HUES64 (cell line): ENCODE measurements at regions not wholly inside any gene's neighbourhood (a gene's known extent, or its start where the extent isn't known, plus 50 kb on each side); places are given as distances from the start of the nearest gene placed in this dataset.

Experiments used
- H3K27ac ChIP-seq: 2 replicates; pipeline ENCODE4 v1.7.0; 2013; ENCODE audit warnings: low read depth, low read length, inconsistent platforms
- H3K27me3 ChIP-seq: 2 replicates; pipeline ENCODE4 v1.6.1; 2013; ENCODE audit warnings: mild to moderate bottlenecking, low read length; ENCODE audit not compliant: insufficient read depth
- H3K36me3 ChIP-seq: 2 replicates; pipeline ENCODE4 v1.6.1; 2013; ENCODE audit warnings: mild to moderate bottlenecking, low read length; ENCODE audit not compliant: insufficient read depth
- H3K4me1 ChIP-seq: 2 replicates; pipeline ENCODE4 v1.6.1; 2013; ENCODE audit warnings: mild to moderate bottlenecking, low read length, moderate library complexity; ENCODE audit not compliant: insufficient read depth
- H3K4me3 ChIP-seq: 2 replicates; pipeline ENCODE4 v1.5.1; 2013; ENCODE audit warnings: mild to moderate bottlenecking, low read length, moderate library complexity
- H3K9ac ChIP-seq: 2 replicates; pipeline ENCODE4 v1.6.1; 2013; ENCODE audit warnings: mild to moderate bottlenecking, low read depth, low read length
- H3K9me3 ChIP-seq: 2 replicates; pipeline ENCODE4 v1.6.1; 2013; ENCODE audit warnings: low read depth, low read length; ENCODE audit not compliant: insufficient read depth
- WGBS: fragments of 150-250, 120-280 bp; methylation state at CpG from one replicate; pipeline ENCODE4 v1.1.7; 2013; ENCODE audit warnings: missing lambda C conversion rate; 5-methylcytosine and 5-hydroxymethylcytosine counted together

DNA sequence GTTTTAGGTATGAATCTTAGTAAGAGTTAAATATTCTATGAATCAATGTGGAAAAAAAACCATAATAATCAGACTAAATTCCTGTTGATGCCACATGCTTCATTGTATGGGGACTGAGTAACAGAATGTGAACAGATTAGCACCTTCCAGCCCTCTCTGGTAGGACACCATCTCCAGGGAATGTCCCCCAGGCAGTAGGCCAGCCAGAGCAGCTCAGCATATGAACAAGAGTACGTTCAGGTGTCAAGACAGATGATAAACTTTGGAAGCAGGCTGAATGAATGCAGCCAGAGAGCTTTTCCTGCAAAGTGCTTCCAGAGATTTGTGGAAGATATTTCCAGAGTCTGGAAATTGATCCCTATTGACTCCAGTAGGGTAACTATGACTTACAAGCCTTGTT, 204.4 kb downstream of the RPS29 start:
- WGBS, result 78% methylated on average over 1 of the region's 1 CpG
- H3K27ac ChIP-seq, result no peak overlapping the region
- no peak overlapping the region for H3K9ac ChIP-seq
- H3K4me1 ChIP-seq, result no peaks in the 10 kb centered on the region
- peaks cover 2% of the 10 kb centered on the region; the same call in 1 of the 2 replicates for H3K27me3 ChIP-seq
- 0 out of 2 replicates have a peak, but pooled peaks cover 2% of the 10 kb centered on the region for H3K9me3 ChIP-seq
- no peaks in the 10 kb centered on the region for H3K36me3 ChIP-seq
- no peak overlapping the region for H3K4me3 ChIP-seq

DNA sequence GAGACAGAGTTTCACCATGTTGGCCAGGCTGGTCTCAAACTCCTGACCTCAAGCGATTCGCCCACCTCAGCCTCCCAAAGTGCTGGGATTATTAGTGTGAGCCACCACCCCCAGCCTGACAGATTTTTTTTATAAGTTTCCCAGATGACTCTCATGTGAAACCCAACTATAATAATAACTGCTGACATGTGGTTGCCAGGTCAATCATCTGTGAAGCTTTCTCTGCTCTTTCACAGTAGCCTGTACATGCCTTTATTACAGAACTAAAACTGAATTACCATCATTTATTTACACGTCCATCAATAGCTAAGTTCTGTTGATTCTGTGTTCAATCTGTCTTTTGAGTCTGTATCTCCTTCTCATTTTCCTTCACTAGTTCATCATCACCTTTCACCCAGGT, 218.5 kb downstream of the RPS29 start:
- Histone ChIP-seq H3K36me3 (no peaks in the 10 kb centered on the region), H3K27me3 (peaks cover 94% of the 10 kb centered on the region), H3K9ac (no peak overlapping the region), H3K27ac (no peak overlapping the region), H3K4me3 (no peak overlapping the region), H3K4me1 (no peaks in the 10 kb centered on the region), H3K9me3 (no peaks in the 10 kb centered on the region)
- WGBS, result 75% methylated on average over 3 of the region's 3 CpGs

DNA sequence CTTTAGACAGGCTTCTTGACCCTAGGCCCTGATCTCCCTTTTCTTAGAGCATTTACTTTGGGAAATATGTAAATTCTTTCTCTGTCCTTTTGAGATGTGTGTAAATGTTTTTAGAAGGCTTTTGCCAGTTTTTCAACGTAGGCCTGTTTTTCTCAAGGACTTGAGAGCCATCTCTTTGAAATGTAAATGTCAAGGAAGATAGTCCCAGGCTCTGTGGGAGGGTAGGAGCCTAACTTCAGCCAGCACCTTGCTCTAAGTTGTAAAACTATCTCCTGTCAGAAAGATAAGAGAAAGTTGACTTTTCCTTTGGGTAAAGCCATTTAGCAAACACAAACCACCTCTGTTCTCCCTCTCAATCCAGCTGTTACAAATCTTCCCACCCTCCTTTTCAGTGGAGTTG, 219.8 kb downstream of the RPS29 start:
- H3K4me1 ChIP-seq, result no peaks in the 10 kb centered on the region
- 7% methylated on average over 1 of the region's 1 CpG for WGBS
- peaks cover 85% of the 10 kb centered on the region for H3K27me3 ChIP-seq
- H3K36me3 ChIP-seq, result no peaks in the 10 kb centered on the region
- no peaks in the 10 kb centered on the region for H3K9me3 ChIP-seq
- H3K4me3 ChIP-seq, result no peak overlapping the region
- no peak overlapping the region for H3K27ac ChIP-seq
- H3K9ac ChIP-seq, result no peak overlapping the region

DNA sequence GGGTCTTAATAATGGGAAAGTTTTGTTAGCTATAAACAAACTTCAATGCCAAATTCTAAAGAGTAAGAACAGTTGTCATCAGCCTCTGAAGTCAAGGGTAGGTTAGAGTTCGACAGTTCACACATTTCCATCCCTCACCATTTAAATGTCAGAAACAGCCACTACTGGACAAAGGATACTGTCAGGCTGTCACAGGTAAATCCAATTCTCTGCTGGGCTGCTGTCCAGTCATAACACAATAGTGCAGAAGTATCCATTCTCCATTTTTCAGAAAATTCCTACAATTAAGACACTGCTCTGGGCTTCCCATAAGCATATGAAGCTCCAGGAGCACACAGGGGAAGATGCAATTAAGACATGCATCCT, 221.4 kb downstream of the RPS29 start:
- no peaks in the 10 kb centered on the region for H3K9me3 ChIP-seq
- H3K36me3 ChIP-seq, result no peaks in the 10 kb centered on the region
- H3K9ac ChIP-seq, result no peak overlapping the region
- no peak overlapping the region for H3K4me3 ChIP-seq
- peaks cover 71% of the 10 kb centered on the region for H3K27me3 ChIP-seq
- WGBS, result 65% methylated on average over 1 of the region's 1 CpG
- no peak overlapping the region for H3K27ac ChIP-seq
- no peaks in the 10 kb centered on the region for H3K4me1 ChIP-seq

DNA sequence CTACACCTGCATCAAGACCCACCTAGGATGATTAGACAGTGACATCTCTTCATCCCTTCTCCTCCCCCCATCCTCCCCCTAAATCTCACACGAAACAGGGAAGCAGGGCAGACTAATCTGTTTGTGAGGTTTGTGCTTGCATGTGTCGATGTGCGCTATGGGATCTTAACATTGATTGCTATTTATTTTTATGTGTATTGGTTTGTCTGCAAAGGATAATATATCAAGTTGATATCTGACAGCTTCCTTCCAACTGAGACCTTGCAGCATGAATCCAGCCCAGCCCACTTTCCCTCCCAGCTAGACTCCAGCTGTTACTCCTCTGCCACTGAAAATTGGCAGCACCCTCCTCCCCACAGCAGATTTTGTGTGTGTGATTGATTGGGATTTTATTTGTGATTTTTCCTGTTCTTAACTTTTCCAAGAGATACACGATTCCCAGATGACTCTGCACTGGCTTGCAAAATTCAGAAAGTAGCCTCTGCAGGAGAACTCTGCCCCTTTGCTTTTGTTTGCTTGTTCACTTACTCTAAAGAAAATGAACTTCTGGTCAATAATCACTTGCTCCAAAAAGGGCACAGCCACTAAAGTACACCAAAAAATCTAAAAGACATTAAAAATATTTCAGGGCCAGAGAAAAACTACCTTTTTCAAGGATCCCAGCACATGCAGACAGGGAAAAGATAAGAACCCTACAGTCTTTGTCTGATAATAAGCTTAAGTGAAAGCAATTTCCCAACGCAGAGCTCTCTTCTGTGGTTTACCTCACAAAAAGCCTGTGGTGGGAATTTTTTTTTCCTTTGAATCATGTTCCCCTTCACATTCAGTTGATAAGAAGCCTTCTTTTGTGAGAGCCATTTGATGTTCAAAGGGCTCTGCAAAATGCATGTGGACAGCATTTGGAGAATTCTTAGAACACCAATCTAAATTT, 222.1 kb downstream of the RPS29 start:
- WGBS, result 52% methylated on average over 5 of the region's 5 CpGs
- Histone ChIP-seq H3K27ac (no peak overlapping the region), H3K9me3 (no peaks in the 10 kb centered on the region), H3K36me3 (no peaks in the 10 kb centered on the region), H3K9ac (no peak overlapping the region), H3K27me3 (peaks cover 68% of the 10 kb centered on the region), H3K4me3 (no peak overlapping the region), H3K4me1 (no peaks in the 10 kb centered on the region)

DNA sequence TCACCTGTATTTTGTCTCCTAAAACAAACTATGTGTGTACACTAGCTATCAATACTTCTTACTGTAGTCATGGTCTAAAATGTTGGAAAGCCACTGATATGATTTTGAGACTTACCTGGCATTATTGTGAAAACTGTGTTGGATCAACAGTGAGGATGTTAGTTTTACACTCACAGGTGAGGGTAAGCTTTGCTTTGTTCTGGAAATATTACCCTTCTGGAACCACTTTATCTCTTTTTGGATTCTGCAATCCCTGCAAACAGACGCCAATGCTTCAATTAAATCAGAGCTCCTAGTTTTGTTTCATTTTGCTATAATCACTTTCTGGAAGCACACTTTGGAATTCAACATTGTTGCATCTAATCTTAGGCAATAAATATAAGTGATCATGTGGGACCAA, 223.3 kb downstream of the RPS29 start:
- no peaks in the 10 kb centered on the region for H3K4me1 ChIP-seq
- no peaks in the 10 kb centered on the region for H3K36me3 ChIP-seq
- no peaks in the 10 kb centered on the region for H3K9me3 ChIP-seq
- no peak overlapping the region for H3K9ac ChIP-seq
- H3K27me3 ChIP-seq, result peaks cover 56% of the 10 kb centered on the region
- no peak overlapping the region for H3K27ac ChIP-seq
- no peak overlapping the region for H3K4me3 ChIP-seq
- whole genome bisulfite sequencing, result 71% methylated on average over 1 of the region's 1 CpG

DNA sequence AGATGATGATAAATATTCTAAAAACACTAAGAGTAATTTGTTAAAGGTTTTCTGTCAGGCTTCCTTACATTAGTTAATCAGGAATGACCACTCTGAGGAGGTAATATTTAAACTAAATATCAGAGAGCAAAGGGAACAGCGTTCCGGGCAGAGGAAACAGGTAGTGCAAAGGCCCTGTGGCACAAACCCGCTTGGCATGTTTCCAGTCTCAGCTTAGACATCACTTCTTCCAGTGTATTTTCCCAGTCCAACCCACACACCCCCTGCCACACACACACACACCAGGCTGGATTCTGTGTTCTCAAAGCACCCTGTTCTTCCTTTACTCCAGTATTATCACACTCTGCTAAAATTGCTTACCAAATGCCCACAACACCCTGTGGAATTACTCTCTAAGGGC, 247.1 kb downstream of the RPS29 start:
- no peak overlapping the region for H3K9ac ChIP-seq
- WGBS, result 94% methylated on average over 3 of the region's 3 CpGs

DNA sequence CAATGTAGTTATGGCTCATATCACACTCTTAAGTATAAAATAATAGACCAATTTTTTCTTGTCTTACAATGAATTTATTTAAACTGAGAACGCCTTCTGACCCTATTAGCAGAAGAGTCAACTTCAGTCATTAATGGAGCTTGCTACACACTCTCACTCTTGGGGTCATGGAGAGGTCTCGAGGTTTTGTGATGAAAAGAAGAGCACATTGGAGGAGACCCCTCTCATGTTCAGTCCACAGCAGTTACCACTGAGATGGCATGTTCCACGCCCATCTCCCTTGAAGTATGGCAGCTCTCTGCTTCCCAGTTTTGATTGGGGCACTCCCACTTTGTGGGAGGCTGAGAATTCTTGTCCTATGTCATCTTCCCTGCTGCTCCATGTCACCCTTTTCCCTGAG, 266.4 kb downstream of the RPS29 start:
- Histone ChIP-seq H3K4me3 (no peak overlapping the region), H3K9me3 (no peaks in the 10 kb centered on the region), H3K4me1 (no peaks in the 10 kb centered on the region), H3K36me3 (no peaks in the 10 kb centered on the region), H3K27ac (no peak overlapping the region), H3K27me3 (no peaks in the 10 kb centered on the region), H3K9ac (no peak overlapping the region)
- 99% methylated on average over 3 of the region's 3 CpGs for WGBS

More for the DNA sequence above, 247.1 kb downstream of the RPS29 start:
- H3K27me3 ChIP-seq, result no peaks in the 10 kb centered on the region
- no peak overlapping the region for H3K27ac ChIP-seq
- no peaks in the 10 kb centered on the region for H3K4me1 ChIP-seq
- H3K4me3 ChIP-seq, result no peak overlapping the region
- H3K9me3 ChIP-seq, result no peaks in the 10 kb centered on the region
- H3K36me3 ChIP-seq, result no peaks in the 10 kb centered on the region

DNA sequence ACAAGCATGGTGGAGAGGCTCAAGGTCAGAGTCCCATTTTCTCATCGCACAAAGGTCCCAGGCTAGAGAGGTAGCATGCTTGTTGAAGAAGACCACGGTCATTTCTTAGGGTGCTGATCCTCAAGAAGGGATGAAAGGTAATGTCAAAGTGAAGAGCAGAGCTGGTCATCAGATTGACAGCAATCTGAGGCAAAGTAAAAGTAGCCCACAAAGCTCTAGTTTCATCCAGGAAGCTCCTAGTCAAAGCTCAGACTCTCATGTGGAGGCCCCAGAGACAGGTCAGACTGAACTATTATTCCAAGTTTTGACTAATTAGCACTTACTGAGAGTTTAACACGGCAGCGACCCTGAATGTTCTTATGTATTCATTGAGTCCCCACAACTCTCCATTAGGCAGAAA, 270.6 kb downstream of the RPS29 start:
- H3K27ac ChIP-seq, result no peak overlapping the region
- H3K36me3 ChIP-seq, result no peaks in the 10 kb centered on the region
- H3K27me3 ChIP-seq, result no peaks in the 10 kb centered on the region
- no peak overlapping the region for H3K4me3 ChIP-seq
- no peak overlapping the region for H3K9ac ChIP-seq
- peaks cover 1% of the 10 kb centered on the region; the same call in 1 of the 2 replicates for H3K4me1 ChIP-seq
- H3K9me3 ChIP-seq, result no peaks in the 10 kb centered on the region
- 91% methylated on average over 4 of the region's 4 CpGs for WGBS

DNA sequence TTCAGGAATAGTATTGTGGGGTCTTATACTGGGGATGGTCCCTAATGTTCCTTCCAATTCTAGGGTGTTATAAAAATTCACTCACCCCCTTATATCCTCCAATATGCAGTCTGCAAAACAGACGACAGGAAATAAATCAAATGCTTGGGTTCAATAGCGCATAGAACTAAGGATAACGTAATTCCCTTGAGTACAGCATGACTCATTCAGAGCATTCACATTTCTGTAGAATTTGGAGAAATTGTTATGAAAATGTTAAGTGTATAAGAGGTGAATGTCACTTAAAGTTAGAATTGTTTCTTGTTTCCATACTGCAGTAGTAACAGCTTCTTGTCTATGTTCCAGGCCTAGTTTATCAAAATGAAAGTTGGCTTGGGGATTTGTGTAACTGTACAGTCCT, 271.4 kb downstream of the RPS29 start:
- 93% methylated on average over 3 of the region's 3 CpGs for WGBS
- Histone ChIP-seq H3K36me3 (no peaks in the 10 kb centered on the region), H3K27me3 (no peaks in the 10 kb centered on the region), H3K9ac (no peak overlapping the region), H3K27ac (no peak overlapping the region), H3K4me3 (no peak overlapping the region), H3K4me1 (peaks cover 3% of the 10 kb centered on the region; the same call in 1 of the 2 replicates), H3K9me3 (no peaks in the 10 kb centered on the region)

DNA sequence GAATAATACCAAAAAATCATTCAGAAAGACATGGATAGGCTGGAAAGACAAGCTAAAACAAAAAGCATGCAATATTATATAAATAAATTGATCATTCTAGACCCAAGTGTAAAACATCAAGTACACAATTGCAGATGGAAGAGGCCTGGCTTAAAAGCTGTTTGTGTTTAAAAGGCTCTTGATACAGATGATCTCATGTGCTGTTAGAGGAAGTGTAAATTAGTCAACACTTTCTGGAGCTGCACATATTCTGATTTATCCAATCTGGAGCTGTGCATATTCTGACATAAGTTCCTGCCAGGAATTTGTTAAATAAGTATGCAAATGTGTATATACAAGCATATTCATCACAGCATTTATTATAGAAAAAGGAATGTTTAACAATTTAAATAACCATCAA, 273.1 kb downstream of the RPS29 start:
- Histone ChIP-seq H3K36me3 (no peaks in the 10 kb centered on the region), H3K4me3 (no peak overlapping the region), H3K9me3 (no peaks in the 10 kb centered on the region), H3K9ac (no peak overlapping the region), H3K4me1 (peaks cover 3% of the 10 kb centered on the region; the same call in 1 of the 2 replicates), H3K27me3 (no peaks in the 10 kb centered on the region), H3K27ac (no peak overlapping the region)
